Transverse colon (tissue), 4 donors: ENCODE measurements at regions not wholly inside any gene's neighbourhood (a gene's known extent, or its start where the extent isn't known, plus 50 kb on each side); places are given as distances from the start of the nearest gene placed in this dataset.
"Not testable (repeated sequence)": the region's sequence is repeated elsewhere in the genome, so short reads cannot be mapped to it uniquely, and the experiment has no call there.

Source experiments
- CTCF ChIP-seq, 5 experiments: fragments of 200-600 bp in 3 of 5; fragments of 450-650 bp in 2 of 5; sonication (generic) in 3 of 5; IDR thresholded peaks; 1 replicate in 2 of 5; 2 replicates in 3 of 5; pipeline ENCODE4 v1.5.1; 2016 to 2017; ENCODE audit warnings: antibody characterized with exemption in 5 of 5, inconsistent platforms in 3 of 5, mild to moderate bottlenecking in 2 of 5, moderate library complexity in 1 of 5
- POLR2A ChIP-seq: fragments of 450-650 bp; IDR thresholded peaks from one replicate; pipeline ENCODE4 v1.6.1; 2016; ENCODE audit warnings: antibody characterized with exemption, mild to moderate bottlenecking, moderate library complexity
- POLR2AphosphoS5 ChIP-seq, 3 donors: sonication (generic); formaldehyde crosslinking; IDR thresholded peaks; one replicate each; pipeline ENCODE4 v1.6.1; 2016; ENCODE audit warnings: antibody characterized with exemption in 3 of 3

- not testable (repeated sequence) for TF ChIP-seq CTCF (IDR thresholded peaks at IDR 0.05); POLR2AphosphoS5 (IDR thresholded peaks at IDR 0.05); POLR2A
Observed at GRCh38 chrY:18906198-18906597, 132.7 kb upstream of the HSFY2 start.
